Body of pancreas (tissue), 4 donors: ENCODE measurements at regions not wholly inside any gene's neighbourhood (a gene's known extent, or its start where the extent isn't known, plus 50 kb on each side); places are given as distances from the start of the nearest gene placed in this dataset.

Experiments used
- POLR2A ChIP-seq, 3 donors: fragments of 450-650 bp; IDR thresholded peaks; one replicate each; pipeline ENCODE4 v1.6.1; 2016; ENCODE audit warnings: antibody characterized with exemption in 3 of 3, mild to moderate bottlenecking in 2 of 3
- TF ChIP-seq, protein P1 (sequence below), 7 experiments: fragments of 450-650 bp in 4 of 7; fragments of 200-600 bp in 3 of 7; sonication (generic) in 3 of 7; IDR thresholded peaks; one replicate each; pipeline ENCODE4 v1.5.1; 2016 to 2019; ENCODE audit warnings: antibody characterized with exemption in 7 of 7

GRCh38 chr1:60615666-60616065 lies 466.7 kb upstream of the NFIA start:
- TF ChIP-seq, protein P1, sequence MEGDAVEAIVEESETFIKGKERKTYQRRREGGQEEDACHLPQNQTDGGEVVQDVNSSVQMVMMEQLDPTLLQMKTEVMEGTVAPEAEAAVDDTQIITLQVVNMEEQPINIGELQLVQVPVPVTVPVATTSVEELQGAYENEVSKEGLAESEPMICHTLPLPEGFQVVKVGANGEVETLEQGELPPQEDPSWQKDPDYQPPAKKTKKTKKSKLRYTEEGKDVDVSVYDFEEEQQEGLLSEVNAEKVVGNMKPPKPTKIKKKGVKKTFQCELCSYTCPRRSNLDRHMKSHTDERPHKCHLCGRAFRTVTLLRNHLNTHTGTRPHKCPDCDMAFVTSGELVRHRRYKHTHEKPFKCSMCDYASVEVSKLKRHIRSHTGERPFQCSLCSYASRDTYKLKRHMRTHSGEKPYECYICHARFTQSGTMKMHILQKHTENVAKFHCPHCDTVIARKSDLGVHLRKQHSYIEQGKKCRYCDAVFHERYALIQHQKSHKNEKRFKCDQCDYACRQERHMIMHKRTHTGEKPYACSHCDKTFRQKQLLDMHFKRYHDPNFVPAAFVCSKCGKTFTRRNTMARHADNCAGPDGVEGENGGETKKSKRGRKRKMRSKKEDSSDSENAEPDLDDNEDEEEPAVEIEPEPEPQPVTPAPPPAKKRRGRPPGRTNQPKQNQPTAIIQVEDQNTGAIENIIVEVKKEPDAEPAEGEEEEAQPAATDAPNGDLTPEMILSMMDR (IDR thresholded peaks at IDR 0.05), result no peak
- TF ChIP-seq POLR2A (IDR thresholded peaks at IDR 0.05), result no peak
